PC-3 (cell line): ENCODE measurements at regions not wholly inside any gene's neighbourhood (a gene's known extent, or its start where the extent isn't known, plus 50 kb on each side); places are given as distances from the start of the nearest gene placed in this dataset.

Source experiments
- CTCF ChIP-seq: fragments of 300-600 bp; sonication (generic); conservative IDR thresholded peaks from 2 replicates; pipeline ENCODE4 v1.5.1; 2017; ENCODE audit warnings: antibody characterized with exemption, low read depth, mild to moderate bottlenecking, low read length
- EZH2 ChIP-seq: fragments of 300-600 bp; sonication (generic); IDR thresholded peaks from one replicate; pipeline ENCODE4 v1.6.1; 2017; ENCODE audit warnings: antibody characterized with exemption, mild to moderate bottlenecking, low read length; ENCODE audit not compliant: unreplicated experiment

GRCh38 chr5:17854901-17855300 is 220.6 kb downstream of the TAF11L14 start:
- no peak for TF ChIP-seq CTCF
- TF ChIP-seq EZH2 = no peak
